Activated CD4-positive, alpha-beta T cell treated with anti-CD3 and anti-CD28 coated beads for 48 hours (primary cell): ENCODE measurements at regions not wholly inside any gene's neighbourhood (a gene's known extent, or its start where the extent isn't known, plus 50 kb on each side); places are given as distances from the start of the nearest gene placed in this dataset.

Experiments
- DNase-seq: peaks from one replicate; pipeline ENCODE4 v3.0.0-alpha.2; 2020

DNA sequence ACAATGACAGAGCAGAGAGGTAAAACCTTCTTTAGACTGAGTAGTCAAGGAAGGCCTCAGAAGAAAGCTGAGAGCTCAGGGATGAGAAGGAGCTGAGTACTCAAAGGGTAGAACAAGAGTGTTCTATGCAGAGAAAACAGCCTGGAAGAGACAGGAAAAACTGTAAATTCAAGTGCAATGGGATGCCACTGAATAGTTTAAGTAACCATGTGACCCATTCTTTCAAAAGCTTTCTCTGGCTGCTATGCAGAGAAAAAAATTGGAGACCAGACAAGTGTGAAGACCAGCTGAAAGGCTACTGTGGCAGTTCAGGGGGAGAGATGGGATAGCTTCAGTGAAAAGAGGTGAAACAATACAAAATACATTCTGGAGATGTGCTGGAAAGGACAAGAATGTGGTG lies 61.3 kb upstream of the RNF38 start:
- no peak for DNase-seq

DNA sequence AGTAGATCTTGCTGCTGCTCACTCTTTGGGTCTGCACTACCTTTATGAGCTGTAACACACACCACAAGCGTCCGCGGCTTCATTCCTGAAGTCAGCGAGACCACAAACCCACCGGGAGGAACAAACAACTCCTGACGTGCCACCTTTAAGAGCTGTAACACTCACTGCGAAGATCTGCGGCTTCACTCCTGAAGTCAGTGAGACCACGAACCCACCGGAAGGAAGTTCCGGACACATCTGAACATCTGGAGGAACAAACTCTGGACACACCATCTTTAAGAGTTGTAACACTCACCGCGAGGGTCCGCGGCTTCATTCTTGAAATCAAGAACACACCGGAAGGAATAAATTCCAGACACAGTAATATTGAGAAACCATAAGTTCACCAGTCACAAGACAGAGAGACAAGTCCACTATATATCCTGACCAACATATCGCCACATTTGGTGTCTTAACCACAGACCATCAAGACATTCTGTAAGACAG lies 58.4 kb upstream of the RNF38 start:
- DNase-seq: peak; percentile 84

DNA sequence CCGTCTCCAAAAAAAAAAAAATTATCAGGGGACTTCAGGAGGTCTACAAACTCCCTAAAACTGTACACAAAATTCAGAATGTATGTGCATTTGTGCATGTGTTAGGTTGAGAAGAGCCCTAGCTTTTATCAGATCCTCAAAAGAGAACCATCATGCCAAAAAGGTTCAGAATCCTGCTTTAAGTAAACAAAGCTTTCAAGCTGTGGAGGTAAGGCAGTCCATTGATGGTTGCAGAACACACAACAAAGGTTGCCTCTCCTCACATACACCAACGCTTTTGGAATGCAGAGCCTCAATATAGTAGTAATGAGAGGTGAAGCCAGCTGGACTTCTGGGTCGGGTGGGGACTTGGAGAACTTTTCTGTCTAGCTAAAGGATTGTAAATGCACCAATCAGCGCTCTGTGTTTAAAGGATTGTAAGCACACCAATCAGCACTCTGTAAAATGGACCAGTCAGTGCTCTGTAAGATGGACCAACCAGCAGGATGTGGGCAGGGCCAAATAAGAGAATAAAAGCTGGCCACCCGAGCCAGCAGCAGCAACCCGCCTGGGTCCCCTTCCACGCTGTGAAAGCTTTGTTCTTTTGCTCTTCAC lies 57.9 kb upstream of the RNF38 start:
- DNase-seq: no peak

DNA sequence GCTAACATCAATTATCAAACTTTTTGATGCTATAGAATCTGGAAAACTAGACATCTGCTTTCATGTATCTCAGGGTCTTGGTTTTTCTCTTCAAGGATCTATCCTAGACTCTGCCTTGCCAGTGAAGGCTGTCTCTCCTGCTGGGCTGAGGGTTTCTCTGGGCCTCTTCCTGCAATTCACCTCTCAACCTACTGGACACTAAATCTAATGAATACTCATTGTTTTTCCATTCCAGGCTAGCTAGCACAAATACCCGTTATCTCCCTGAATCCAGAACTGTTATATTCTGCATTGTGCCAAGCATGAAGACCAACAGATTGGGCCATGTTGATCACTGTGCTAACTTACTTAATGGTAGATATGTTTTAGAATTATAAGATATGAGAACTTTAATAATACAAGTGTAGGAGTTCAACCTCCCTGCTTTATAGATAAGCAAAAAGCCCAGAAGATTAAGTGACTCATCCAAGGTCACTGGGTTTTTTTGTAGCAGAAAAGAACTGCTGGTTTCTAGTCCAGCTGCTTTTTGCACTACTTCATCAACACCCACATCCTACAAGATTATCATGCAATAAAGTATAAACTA lies 56.5 kb upstream of the RNF38 start:
- no peak for DNase-seq

DNA sequence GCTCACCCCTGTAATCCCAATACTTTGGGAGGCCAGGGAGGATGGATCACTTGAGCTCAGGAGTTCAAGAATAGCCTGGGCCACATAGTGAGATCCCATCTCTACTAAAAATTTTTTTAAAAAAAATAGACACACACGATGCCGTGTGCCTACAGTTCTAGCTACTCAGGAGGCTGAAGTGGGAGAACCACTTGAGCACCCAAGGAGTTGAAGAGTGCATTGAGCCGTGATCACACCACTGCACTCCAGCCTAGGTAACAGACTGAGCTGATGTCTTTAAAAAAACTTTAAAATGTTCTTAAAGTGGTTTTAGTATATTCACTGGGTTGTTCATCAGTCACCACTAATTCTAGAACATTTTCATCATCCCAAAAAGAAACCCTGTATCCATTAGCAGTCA lies 51.9 kb upstream of the RNF38 start:
- no peak for DNase-seq

DNA sequence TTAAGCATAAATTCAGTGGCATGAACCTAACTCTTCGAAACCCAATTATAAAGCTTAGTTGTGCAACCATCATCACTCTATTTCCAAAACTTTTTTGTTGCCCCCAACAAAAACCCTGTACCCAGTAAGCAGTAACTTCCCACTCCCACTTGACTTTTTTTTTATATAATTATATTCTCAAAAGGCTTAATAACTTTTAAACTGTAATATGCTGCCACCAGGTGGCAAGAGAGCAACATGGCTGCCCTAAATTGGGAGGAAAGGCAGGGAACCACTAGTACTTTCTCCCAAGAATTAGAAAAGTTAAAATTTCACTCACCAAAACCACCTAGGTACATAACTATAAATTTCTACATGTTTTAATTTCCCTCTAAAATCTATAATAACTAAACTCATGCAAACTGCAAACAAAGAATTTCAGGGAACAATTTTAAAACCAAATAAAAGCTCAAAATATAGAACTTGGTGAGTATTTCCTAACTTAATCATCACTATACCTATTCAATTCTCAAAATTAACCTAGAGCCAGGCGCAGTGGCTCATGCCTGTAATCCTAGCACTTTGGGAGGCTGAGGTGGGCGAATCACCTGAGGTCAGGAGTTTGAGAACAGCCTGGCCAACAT lies 50.2 kb upstream of the RNF38 start:
- DNase-seq: peak; percentile 21
